Activated CD4-positive, alpha-beta T cell treated with anti-CD3 and anti-CD28 coated beads, Interleukin-2, amount 10 ng/mL, durations not matched to agents 7 days and 5 days (primary cell): ENCODE measurements at regions not wholly inside any gene's neighbourhood (a gene's known extent, or its start where the extent isn't known, plus 50 kb on each side); places are given as distances from the start of the nearest gene placed in this dataset.

ENCODE experiments used
- CTCF ChIA-PET: fragments of 350-600 bp; sonication (Branson Sonifier 250); formaldehyde crosslinking; loops from one replicate; lab custom pipeline; 2021; ENCODE audit warnings: antibody characterized with exemption; lab: Charles Lee
- POLR2A ChIA-PET: fragments of 350-600 bp; sonication (Branson Sonifier 250); formaldehyde crosslinking; loops from one replicate; lab custom pipeline; 2021; ENCODE audit warnings: antibody characterized with exemption; lab: Charles Lee
- DNase-seq: peaks from one replicate; pipeline ENCODE4 v3.0.0-alpha.2; 2020
- H3K27ac Mint-ChIP-seq: one replicate; pipeline ENCODE4 v1.8.0; 2021; ENCODE audit warnings: mild to moderate bottlenecking, moderate library complexity, mixed read lengths
- H3K27me3 Mint-ChIP-seq: one replicate; pipeline ENCODE4 v1.8.0; 2021; ENCODE audit warnings: mixed read lengths
- H3K36me3 Mint-ChIP-seq: one replicate; pipeline ENCODE4 v1.8.0; 2021; ENCODE audit warnings: low read depth, mixed read lengths
- H3K4me1 Mint-ChIP-seq: one replicate; pipeline ENCODE4 v1.8.0; 2021; ENCODE audit warnings: mixed read lengths
- H3K4me3 Mint-ChIP-seq: one replicate; pipeline ENCODE4 v1.8.0; 2021; ENCODE audit warnings: mild to moderate bottlenecking, moderate library complexity, mixed read lengths
- H3K9me3 Mint-ChIP-seq: one replicate; pipeline ENCODE4 v1.8.0; 2021; ENCODE audit warnings: mixed read lengths

DNA sequence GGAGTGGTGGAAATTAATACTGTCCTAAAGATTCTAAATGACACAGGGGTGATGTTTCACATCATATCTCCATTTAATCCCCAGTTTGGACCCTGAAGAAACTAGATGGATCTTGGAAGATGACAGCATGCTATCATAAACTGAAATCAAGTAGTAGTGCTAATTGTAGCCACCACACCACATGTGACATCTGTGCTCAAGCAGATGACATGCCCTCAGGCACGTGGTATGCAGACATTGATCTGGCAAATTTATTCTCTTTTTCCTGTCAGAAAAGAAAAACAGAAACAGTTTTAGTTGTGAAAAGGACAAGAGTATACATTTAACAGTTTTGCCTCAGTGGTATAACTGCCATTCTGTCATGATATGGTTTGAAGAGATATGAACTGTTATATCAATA, 52.9 kb upstream of the PGR start:
- Mint-ChIP-seq H3K36me3 (no peaks in the 10 kb centered on the region), H3K9me3 (no peaks in the 10 kb centered on the region), H3K4me1 (no peaks in the 10 kb centered on the region), H3K4me3 (no peak overlapping the region), H3K27me3 (no peaks in the 10 kb centered on the region), H3K27ac (no peak overlapping the region)
- no peak for DNase-seq
- ChIA-PET CTCF (no interaction called here), POLR2A (no interaction called here)

DNA sequence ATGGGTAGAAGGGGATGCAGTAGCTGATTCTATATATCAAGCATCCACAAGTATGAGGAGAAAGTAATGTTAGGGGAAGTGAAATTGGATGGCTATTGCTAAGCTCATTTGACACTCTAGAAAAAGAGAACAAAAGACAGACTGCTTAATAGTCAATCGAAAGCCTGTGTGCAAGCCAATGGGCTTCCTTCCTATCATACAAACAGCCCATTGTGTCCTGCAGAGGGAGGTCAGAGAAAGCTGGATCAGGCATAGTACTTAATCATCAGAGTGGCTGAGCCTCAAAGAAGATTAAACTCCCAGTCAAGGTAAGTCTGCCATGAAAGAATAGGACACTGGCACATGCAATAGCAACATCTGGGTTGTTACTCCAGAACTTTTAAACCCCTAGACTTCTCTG, 50.9 kb upstream of the PGR start:
- no peak overlapping the region for H3K4me3 Mint-ChIP-seq
- no peaks in the 10 kb centered on the region for H3K4me1 Mint-ChIP-seq
- no peaks in the 10 kb centered on the region for H3K9me3 Mint-ChIP-seq
- CTCF ChIA-PET, result no interaction called here
- POLR2A ChIA-PET, result no interaction called here
- no peaks in the 10 kb centered on the region for H3K27me3 Mint-ChIP-seq
- H3K27ac Mint-ChIP-seq, result no peak overlapping the region
- H3K36me3 Mint-ChIP-seq, result no peaks in the 10 kb centered on the region
- no peak for DNase-seq
